Natural killer cell (primary cell): ENCODE measurements at regions not wholly inside any gene's neighbourhood (a gene's known extent, or its start where the extent isn't known, plus 50 kb on each side); places are given as distances from the start of the nearest gene placed in this dataset.

Source experiments
- ATAC-seq, 3 donors: fragments of 150-1000 bp in 2 of 3; fragments of 200-7000 bp in 1 of 3; cut with Tn5 transposase; 1 replicate in 1 of 3; 2 replicates in 2 of 3; pipeline ENCODE4 v1.10.0; 2021; ENCODE audit warnings: mild to moderate bottlenecking in 2 of 3, moderate library complexity in 2 of 3
- DNase-seq, 2 donors: peaks; one replicate each; pipeline versions ENCODE4 v3.0.0 to v3.0.0-alpha.2; 2013 to 2021; ENCODE audit warnings: mixed read lengths in 1 of 2
- H3K27ac ChIP-seq: one replicate; pipeline ENCODE4 v1.5.1; 2013; ENCODE audit warnings: mild to moderate bottlenecking, low read length
- H3K27me3 ChIP-seq: one replicate; pipeline ENCODE4 v1.6.1; 2013; ENCODE audit warnings: low read length; ENCODE audit not compliant: control insufficient read depth, insufficient read depth
- H3K36me3 ChIP-seq: one replicate; pipeline ENCODE4 v1.6.1; 2013; ENCODE audit warnings: low read length; ENCODE audit not compliant: control insufficient read depth, insufficient read depth
- H3K4me1 ChIP-seq: one replicate; pipeline ENCODE4 v1.6.1; 2013; ENCODE audit warnings: low read length; ENCODE audit not compliant: control insufficient read depth, insufficient read depth
- H3K4me3 ChIP-seq: one replicate; pipeline ENCODE4 v1.5.1; 2013; ENCODE audit warnings: low read length
- H3K9me3 ChIP-seq: one replicate; pipeline ENCODE4 v1.6.1; 2013; ENCODE audit warnings: low read length; ENCODE audit not compliant: control insufficient read depth, insufficient read depth
- H3K27ac Mint-ChIP-seq, 2 donors: one replicate each; pipeline ENCODE4 v1.8.0; 2022; ENCODE audit warnings: mild to moderate bottlenecking in 2 of 2, mixed read lengths in 2 of 2, moderate library complexity in 1 of 2
- H3K27me3 Mint-ChIP-seq, 2 donors: one replicate each; pipeline ENCODE4 v1.8.0; 2022; ENCODE audit warnings: low read depth in 2 of 2, mixed read lengths in 2 of 2
- H3K36me3 Mint-ChIP-seq: one replicate; pipeline ENCODE4 v1.8.0; 2022; ENCODE audit warnings: mixed read lengths
- H3K4me1 Mint-ChIP-seq, 2 donors: one replicate each; pipeline ENCODE4 v1.8.0; 2022; ENCODE audit warnings: mixed read lengths in 2 of 2
- H3K4me3 Mint-ChIP-seq: one replicate; pipeline ENCODE4 v1.8.0; 2022; ENCODE audit warnings: mild to moderate bottlenecking, moderate library complexity, mixed read lengths
- H3K9me3 Mint-ChIP-seq, 2 donors: one replicate each; pipeline ENCODE4 v1.8.0; 2022; ENCODE audit warnings: mixed read lengths in 2 of 2
- CTCF ChIP-seq: fragments of 200-600 bp; IDR thresholded peaks from one replicate; pipeline ENCODE4 v1.8.0; 2022; ENCODE audit warnings: antibody characterized with exemption
- WGBS: methylation state at CpG from one replicate; pipeline ENCODE4 v1.1.7; 2013; ENCODE audit warnings: missing lambda C conversion rate; ENCODE audit not compliant: insufficient coverage; 5-methylcytosine and 5-hydroxymethylcytosine counted together
- intact Hi-C: fragments of 100-400 bp; cut with micrococcal nuclease; formaldehyde crosslinking; loops from one replicate; pipeline ENCODE4 v1.14.2; 2022

DNA sequence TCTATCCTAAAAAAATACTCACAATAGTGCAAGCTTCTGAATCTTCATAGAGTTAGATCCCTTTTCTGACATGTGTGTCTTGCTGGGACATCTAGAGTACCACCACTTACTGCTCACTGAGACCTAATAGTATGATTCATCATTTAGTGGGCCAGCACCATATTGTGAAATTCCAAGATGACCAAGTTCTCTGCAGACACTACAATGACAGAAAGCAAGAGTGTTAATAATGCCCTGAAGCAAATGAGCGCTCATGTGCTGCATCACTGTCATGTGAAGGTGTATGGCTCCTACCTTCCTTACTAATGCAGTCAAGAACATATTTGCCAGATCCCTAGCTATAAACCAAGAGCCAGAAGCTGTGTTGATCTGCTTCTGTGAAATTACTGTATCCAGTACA lies 606.2 kb upstream of the NXPH2 start:
- H3K27me3 ChIP-seq = no peaks in the 10 kb centered on the region
- Mint-ChIP-seq H3K27me3 (no peaks in the 10 kb centered on the region), H3K27ac (no peak overlapping the region), H3K9me3 (peaks cover 14 to 19% of the 10 kb centered on the region in 2 donors), H3K4me3 (no peak overlapping the region), H3K36me3 (peaks cover 9% of the 10 kb centered on the region), H3K4me1 (no peaks in the 10 kb centered on the region)
- intact Hi-C loops = no loop called here
- no peak for ATAC-seq
- TF ChIP-seq CTCF = no peak
- DNase-seq = no peak
- H3K9me3 ChIP-seq = no peaks in the 10 kb centered on the region
- no peaks in the 10 kb centered on the region for H3K36me3 ChIP-seq
- H3K4me3 ChIP-seq = no peak overlapping the region
- 96% methylated on average over 1 of the region's 1 CpG for WGBS
- no peaks in the 10 kb centered on the region for H3K4me1 ChIP-seq
- no peak overlapping the region for H3K27ac ChIP-seq

GRCh38 chr2:139383532-139383931 lies 603.3 kb upstream of the NXPH2 start:
- intact Hi-C loops = no loop called here
- H3K9me3 Mint-ChIP-seq = peaks cover 16 to 20% of the 10 kb centered on the region in 2 donors
- no peak overlapping the region for H3K4me3 Mint-ChIP-seq
- TF ChIP-seq CTCF = no peak
- H3K4me1 Mint-ChIP-seq = no peaks in the 10 kb centered on the region
- no peaks in the 10 kb centered on the region for H3K27me3 Mint-ChIP-seq
- no peak overlapping the region for H3K27ac Mint-ChIP-seq
- DNase-seq (no peak), ATAC-seq (no peak)
- no peak overlapping the region for H3K27ac ChIP-seq
- H3K27me3 ChIP-seq = no peaks in the 10 kb centered on the region
- H3K4me3 ChIP-seq = no peak overlapping the region
- H3K36me3 Mint-ChIP-seq = peaks cover 9% of the 10 kb centered on the region
- no peaks in the 10 kb centered on the region for H3K36me3 ChIP-seq
- no peaks in the 10 kb centered on the region for H3K4me1 ChIP-seq
- H3K9me3 ChIP-seq = no peaks in the 10 kb centered on the region

GRCh38 chr2:139380051-139380450 lies 599.9 kb upstream of the NXPH2 start:
- H3K27ac ChIP-seq = no peak overlapping the region

More at GRCh38 chr2:139380051-139380450, 599.9 kb upstream of the NXPH2 start:
- H3K4me3 ChIP-seq = no peak overlapping the region
- 63% methylated on average over 1 of the region's 1 CpG for WGBS
- H3K27me3 Mint-ChIP-seq = no peaks in the 10 kb centered on the region
- H3K9me3 Mint-ChIP-seq = peaks cover 13 to 16% of the 10 kb centered on the region in 2 donors
- TF ChIP-seq CTCF = no peak
- no peak overlapping the region for H3K27ac Mint-ChIP-seq
- no peaks in the 10 kb centered on the region for H3K27me3 ChIP-seq
- no peak for ATAC-seq
- no peaks in the 10 kb centered on the region for H3K4me1 Mint-ChIP-seq
- no peaks in the 10 kb centered on the region for H3K4me1 ChIP-seq
- H3K36me3 Mint-ChIP-seq = peaks cover 6% of the 10 kb centered on the region
- no peaks in the 10 kb centered on the region for H3K36me3 ChIP-seq
- intact Hi-C loops = no loop called here
- no peak overlapping the region for H3K4me3 Mint-ChIP-seq
- peaks cover 4% of the 10 kb centered on the region for H3K9me3 ChIP-seq
- no peak for DNase-seq
